Upper lobe of left lung (tissue), 4 donors: ENCODE measurements at regions not wholly inside any gene's neighbourhood (a gene's known extent, or its start where the extent isn't known, plus 50 kb on each side); places are given as distances from the start of the nearest gene placed in this dataset.

Experiments
- CTCF ChIP-seq, 6 experiments: fragments of 450-650 bp in 4 of 6; fragments of 200-600 bp in 2 of 6; sonication (generic) in 2 of 6; IDR thresholded peaks; one replicate each; pipeline ENCODE4 v1.5.1; 2016 to 2019; ENCODE audit warnings: antibody characterized with exemption in 6 of 6
- POLR2A ChIP-seq, 4 donors: fragments of 450-650 bp; IDR thresholded peaks; one replicate each; pipeline ENCODE4 v1.5.1; 2016 to 2017; ENCODE audit warnings: antibody characterized with exemption in 4 of 4, mild to moderate bottlenecking in 2 of 4

GRCh38 chr4:162969194-162969593 lies 197.5 kb downstream of the NAF1 start:
- TF ChIP-seq POLR2A (IDR thresholded peaks at IDR 0.05), result no peak
- TF ChIP-seq CTCF (IDR thresholded peaks at IDR 0.05), result no peak
